ENCODE measurements at regions not wholly inside any gene's neighbourhood (a gene's known extent, or its start where the extent isn't known, plus 50 kb on each side); places are given as distances from the start of the nearest gene placed in this dataset.
"Not testable (repeated sequence)": the region's sequence is repeated elsewhere in the genome, so short reads cannot be mapped to it uniquely, and the experiment has no call there.

DNA sequence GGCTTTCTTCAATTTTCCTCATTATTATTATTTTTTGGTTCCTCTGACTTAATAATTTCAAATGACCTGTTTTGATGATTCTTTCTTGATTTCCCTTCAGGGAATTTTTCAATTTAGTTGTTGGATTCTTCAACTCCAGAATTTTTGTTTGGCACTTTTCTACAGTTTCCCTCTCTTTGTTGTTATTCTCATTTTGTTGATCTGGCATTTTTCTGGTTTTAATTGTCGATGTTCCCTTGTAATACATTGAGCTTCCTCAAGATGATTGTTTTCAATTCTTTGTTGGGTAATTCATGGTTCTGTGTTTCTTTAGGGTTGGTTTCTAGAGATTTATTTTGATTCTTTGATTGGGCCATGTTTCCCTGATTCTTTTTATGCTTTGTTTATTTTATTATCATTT lies 67.8 kb upstream of the DNAJC1 start:
- DNase-seq: no peak

DNA sequence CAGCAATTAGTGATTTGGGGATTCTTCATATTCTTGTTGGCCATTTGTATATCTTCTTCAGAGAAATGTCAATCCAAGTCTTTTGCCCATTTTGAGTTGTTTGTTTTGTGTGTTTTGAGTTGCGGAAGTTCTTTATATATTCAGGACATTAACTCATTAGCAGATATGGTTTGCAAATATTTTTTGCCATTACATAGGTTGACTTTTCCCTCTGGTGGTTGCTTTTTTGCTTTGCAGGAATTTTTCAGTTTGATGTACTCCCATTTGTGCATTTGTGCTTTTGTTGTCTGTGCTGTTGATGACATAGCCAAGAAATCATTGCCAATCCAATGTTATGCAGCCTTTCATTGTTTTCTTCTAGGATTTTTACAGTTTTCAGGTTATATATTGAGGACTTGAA lies 63.6 kb upstream of the DNAJC1 start:
- no peak for DNase-seq

DNA sequence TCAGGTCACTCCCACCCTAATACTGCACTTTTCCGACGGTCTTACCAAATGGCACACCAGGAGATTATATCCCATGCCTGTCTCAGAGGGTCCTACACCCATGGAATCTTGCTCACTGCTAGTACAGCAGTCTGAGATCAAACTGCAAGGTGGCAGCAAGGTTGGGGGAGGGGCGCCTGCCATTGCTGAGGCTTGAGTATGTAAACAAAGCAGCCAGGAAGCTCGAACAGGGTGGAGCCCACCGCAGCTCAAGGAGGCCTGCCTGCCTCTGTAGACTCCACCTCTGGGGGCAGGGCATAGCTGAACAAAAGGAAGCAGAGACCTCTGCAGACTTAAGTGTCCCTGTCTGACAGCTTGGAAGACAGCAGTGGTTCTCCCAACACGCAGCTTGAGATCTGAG lies 57.5 kb upstream of the DNAJC1 start:
- DNase-seq: not testable (repeated sequence)

DNA sequence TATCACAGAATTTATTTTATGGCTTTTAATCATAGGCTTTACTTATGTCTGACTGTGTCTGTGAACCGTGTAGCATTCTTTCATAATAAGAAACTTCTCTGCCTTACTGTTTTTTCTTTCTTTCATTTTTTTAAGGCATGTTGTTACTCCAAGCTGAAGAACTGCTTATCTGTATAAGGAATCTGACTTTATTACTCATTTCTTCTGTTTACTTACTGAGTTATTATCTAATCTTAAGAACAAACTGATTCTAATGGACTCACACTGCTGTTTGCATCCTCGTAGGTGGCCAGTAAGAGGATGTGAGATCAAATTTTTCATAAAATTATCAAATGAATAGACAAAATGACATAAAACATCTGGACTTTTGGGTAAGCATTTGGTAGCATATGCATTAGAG lies 54.7 kb upstream of the DNAJC1 start:
- no peak for DNase-seq

DNA sequence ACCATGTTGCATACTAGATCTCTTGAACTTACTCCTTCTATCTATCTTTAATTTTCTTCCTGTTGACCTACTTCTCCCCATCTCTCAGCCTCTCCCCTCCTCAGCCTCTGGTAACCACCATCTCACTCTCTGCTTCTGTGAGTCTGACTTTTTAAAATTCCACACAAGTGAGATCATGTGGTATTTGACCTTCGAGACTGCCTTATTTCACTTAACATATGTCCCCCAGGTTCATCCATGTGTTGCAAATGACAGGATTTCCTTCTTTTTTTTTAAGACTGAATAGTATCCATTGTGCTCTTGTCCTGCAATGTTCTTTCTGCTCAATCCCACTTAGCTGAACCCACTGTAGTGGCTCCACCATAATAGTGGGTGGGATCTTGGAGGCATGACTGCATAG lies 51.4 kb upstream of the DNAJC1 start:
- DNase-seq: no peak
